Testis (tissue), 2 donors: ENCODE measurements at regions not wholly inside any gene's neighbourhood (a gene's known extent, or its start where the extent isn't known, plus 50 kb on each side); places are given as distances from the start of the nearest gene placed in this dataset.

Experiments
- POLR2A ChIP-seq: fragments of 450-650 bp; IDR thresholded peaks from one replicate; pipeline ENCODE4 v1.6.1; 2017; ENCODE audit warnings: antibody characterized with exemption, mild to moderate bottlenecking, moderate library complexity
- TF ChIP-seq, protein P1 (sequence below), 3 experiments: fragments of 450-650 bp in 2 of 3; fragments of 200-600 bp in 1 of 3; sonication (generic) in 1 of 3; IDR thresholded peaks; one replicate each; pipeline ENCODE4 v1.5.1; 2016 to 2019; ENCODE audit warnings: antibody characterized with exemption in 3 of 3, mild to moderate bottlenecking in 2 of 3, moderate library complexity in 1 of 3

DNA sequence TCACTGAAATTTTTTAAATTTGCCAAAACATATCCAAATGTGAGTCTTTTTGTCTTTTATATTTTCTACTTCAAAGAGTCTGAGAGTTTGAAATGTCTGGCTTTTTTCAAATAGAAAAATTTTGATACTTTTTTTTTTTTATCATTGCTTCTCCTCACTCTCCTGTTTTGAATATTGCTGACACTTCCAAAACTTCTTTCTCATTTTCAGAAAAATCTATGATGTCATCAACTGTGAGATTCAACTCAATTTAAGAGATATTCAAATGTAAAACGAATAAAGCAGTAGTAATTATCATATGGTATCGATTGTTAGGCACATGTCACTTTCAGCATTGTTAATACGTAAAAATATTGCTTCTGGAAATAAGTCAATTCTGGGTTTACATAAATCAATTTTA is 505.8 kb upstream of the STEAP1 start:
- TF ChIP-seq, protein P1, sequence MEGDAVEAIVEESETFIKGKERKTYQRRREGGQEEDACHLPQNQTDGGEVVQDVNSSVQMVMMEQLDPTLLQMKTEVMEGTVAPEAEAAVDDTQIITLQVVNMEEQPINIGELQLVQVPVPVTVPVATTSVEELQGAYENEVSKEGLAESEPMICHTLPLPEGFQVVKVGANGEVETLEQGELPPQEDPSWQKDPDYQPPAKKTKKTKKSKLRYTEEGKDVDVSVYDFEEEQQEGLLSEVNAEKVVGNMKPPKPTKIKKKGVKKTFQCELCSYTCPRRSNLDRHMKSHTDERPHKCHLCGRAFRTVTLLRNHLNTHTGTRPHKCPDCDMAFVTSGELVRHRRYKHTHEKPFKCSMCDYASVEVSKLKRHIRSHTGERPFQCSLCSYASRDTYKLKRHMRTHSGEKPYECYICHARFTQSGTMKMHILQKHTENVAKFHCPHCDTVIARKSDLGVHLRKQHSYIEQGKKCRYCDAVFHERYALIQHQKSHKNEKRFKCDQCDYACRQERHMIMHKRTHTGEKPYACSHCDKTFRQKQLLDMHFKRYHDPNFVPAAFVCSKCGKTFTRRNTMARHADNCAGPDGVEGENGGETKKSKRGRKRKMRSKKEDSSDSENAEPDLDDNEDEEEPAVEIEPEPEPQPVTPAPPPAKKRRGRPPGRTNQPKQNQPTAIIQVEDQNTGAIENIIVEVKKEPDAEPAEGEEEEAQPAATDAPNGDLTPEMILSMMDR (IDR thresholded peaks at IDR 0.05) = no peak
- TF ChIP-seq POLR2A = no peak
